HCT116 (cell line): ENCODE measurements at regions not wholly inside any gene's neighbourhood (a gene's known extent, or its start where the extent isn't known, plus 50 kb on each side); places are given as distances from the start of the nearest gene placed in this dataset.

Experiments used
- ATAC-seq: fragments of 200-7000 bp; cut with Tn5 transposase; 2 replicates; pipeline ENCODE4 v1.9.1; 2020; ENCODE audit warnings: mild to moderate bottlenecking, moderate library complexity
- BruUV-seq: library from RNA; stranded (reverse); fragments of 400-500 nt; replicated peaks from 2 replicates; lab custom pipeline; 2021; lab: Mats Ljungman, UMichigan
- CTCF ChIA-PET: fragments of 300-600 bp; sonication (Branson Sonifier 250); formaldehyde crosslinking; loops from one replicate; lab custom pipeline; 2021; ENCODE audit warnings: antibody characterized with exemption; lab: Charles Lee
- POLR2A ChIA-PET: fragments of 300-600, 350-600 bp; sonication (Branson Sonifier 250); formaldehyde crosslinking; loops from one replicate; lab custom pipeline; 2021; ENCODE audit warnings: antibody characterized with exemption; lab: Charles Lee
- RAD21 ChIA-PET, 2 experiments: fragments of 300-600 bp; sonication (Branson Sonifier 250); formaldehyde crosslinking; loops; one replicate each; lab custom pipeline; 2023; ENCODE audit warnings: low total read pairs in 2 of 2; ENCODE audit not compliant: uncharacterized antibody in 2 of 2, unreplicated experiment in 2 of 2, low non-redundant PET in 1 of 2; lab: Charles Lee
- DNase-seq: peaks from one replicate; pipeline ENCODE4 v3.0.0-alpha.2; 2010; ENCODE audit warnings: low read depth, low spot score
- H2AFZ ChIP-seq: fragments of 200-600 bp; shearing (Covaris generic), sonication (generic); 2 replicates; pipeline ENCODE4 v1.6.1; 2017; ENCODE audit warnings: low read depth, mixed run types, mixed read lengths, antibody characterized with exemption, low read length; ENCODE audit not compliant: poor library complexity, severe bottlenecking
- H3K27ac ChIP-seq: 2 replicates; pipeline ENCODE4 v1.5.1; 2012; ENCODE audit warnings: low read depth, low read length
- H3K27me3 ChIP-seq: fragments of 200-600 bp; sonication (generic); 2 replicates; pipeline ENCODE4 v1.6.1; 2016; ENCODE audit warnings: mixed run types, low read length, mixed read lengths; ENCODE audit not compliant: insufficient read depth
- H3K36me3 ChIP-seq, 2 experiments: fragments of 200-500 bp in 1 of 2; fragments of 200-600 bp in 1 of 2; sonication (Bioruptor generic) in 1 of 2; sonication (generic) in 1 of 2; 2 replicates each; pipeline versions ENCODE4 v1.5.1 to v1.6.1; 2014 to 2016; ENCODE audit warnings: low read length in 2 of 2, inconsistent platforms in 1 of 2, mixed read lengths in 1 of 2, mixed run types in 1 of 2; ENCODE audit not compliant: insufficient read depth in 2 of 2, control insufficient read depth in 1 of 2
- H3K4me1 ChIP-seq, 2 experiments: fragments of 200-600 bp in 1 of 2; sonication (generic) in 1 of 2; 2 replicates each; pipeline versions ENCODE4 v1.5.1 to v1.6.1; 2012 to 2017; ENCODE audit warnings: low read length in 2 of 2, inconsistent platforms in 1 of 2, mild to moderate bottlenecking in 1 of 2, mixed read lengths in 1 of 2, mixed run types in 1 of 2, moderate library complexity in 1 of 2; ENCODE audit not compliant: insufficient read depth in 2 of 2, control insufficient read depth in 1 of 2
- H3K4me2 ChIP-seq: fragments of 200-600 bp; sonication (generic); 2 replicates; pipeline ENCODE4 v1.6.1; 2017; ENCODE audit warnings: mixed run types, low read length, mixed read lengths
- H3K4me3 ChIP-seq, 2 experiments: fragments of 200-600 bp in 1 of 2; sonication (generic) in 1 of 2; replicated peaks in 1 of 2; 2 replicates each; pipeline ENCODE4 v1.5.1; 2011 to 2016; ENCODE audit warnings: low read length in 2 of 2, control low read depth in 1 of 2, low read depth in 1 of 2, mild to moderate bottlenecking in 1 of 2, mixed read lengths in 1 of 2, mixed run types in 1 of 2
- H3K79me2 ChIP-seq: fragments of 200-600 bp; sonication (generic); 2 replicates; pipeline ENCODE4 v1.6.1; 2017; ENCODE audit warnings: mild to moderate bottlenecking, mixed run types, low read length, moderate library complexity, mixed read lengths; ENCODE audit not compliant: insufficient read depth
- H3K9ac ChIP-seq: fragments of 200-600 bp; sonication (generic); 2 replicates; pipeline ENCODE4 v1.6.1; 2016; ENCODE audit warnings: low read length, mixed read lengths
- H3K9me2 ChIP-seq: fragments of 200-600 bp; sonication (generic), shearing (Covaris generic); 2 replicates; pipeline ENCODE4 v1.6.1; 2017; ENCODE audit warnings: mixed run types, mild to moderate bottlenecking, moderate library complexity; ENCODE audit not compliant: insufficient read depth
- H3K9me3 ChIP-seq, 2 experiments: fragments of 200-500 bp in 1 of 2; fragments of 200-600 bp in 1 of 2; sonication (Bioruptor generic) in 1 of 2; sonication (generic) in 1 of 2; 2 replicates each; pipeline ENCODE4 v1.6.1; 2014 to 2017; ENCODE audit warnings: low read length in 2 of 2, mixed read lengths in 2 of 2, inconsistent platforms in 1 of 2, low read depth in 1 of 2, mild to moderate bottlenecking in 1 of 2, mixed run types in 1 of 2, moderate library complexity in 1 of 2; ENCODE audit not compliant: control insufficient read depth in 1 of 2, insufficient read depth in 1 of 2
- H4K20me1 ChIP-seq: fragments of 200-600 bp; sonication (generic), shearing (Covaris generic); 2 replicates; pipeline ENCODE4 v1.6.1; 2017; ENCODE audit warnings: mixed run types, mild to moderate bottlenecking, moderate library complexity; ENCODE audit not compliant: insufficient read depth
- ATF3 ChIP-seq: IDR thresholded peaks from 2 replicates; pipeline ENCODE4 v1.6.1; 2012
- CTCF ChIP-seq, 3 experiments: fragments of 200-600 bp in 1 of 3; sonication (generic) in 1 of 3; IDR thresholded peaks in 2 of 3; conservative IDR thresholded peaks in 1 of 3; 2 replicates each; pipeline ENCODE4 v1.5.1; 2012 to 2017; ENCODE audit warnings: low read depth in 2 of 3, low read length in 2 of 3, antibody characterized with exemption in 1 of 3, borderline replicate concordance in 1 of 3, control low read depth in 1 of 3, mild to moderate bottlenecking in 1 of 3, mixed read lengths in 1 of 3, mixed run types in 1 of 3, moderate library complexity in 1 of 3; ENCODE audit not compliant: insufficient read depth in 1 of 3
- EZH2 ChIP-seq: fragments of 200-600 bp; sonication (generic); IDR thresholded peaks from 2 replicates; pipeline ENCODE4 v1.6.1; 2017; ENCODE audit warnings: antibody characterized with exemption, mixed run types
- EZH2phosphoT487 ChIP-seq: fragments of 200-600 bp; IDR thresholded peaks from 2 replicates; pipeline ENCODE4 v1.6.1; 2018; ENCODE audit warnings: antibody characterized with exemption, borderline replicate concordance
- RAD21 ChIP-seq: IDR thresholded peaks from 2 replicates; pipeline ENCODE4 v1.6.1; 2012; ENCODE audit warnings: low read depth, mild to moderate bottlenecking
- SRF ChIP-seq: IDR thresholded peaks from 2 replicates; pipeline ENCODE4 v1.6.1; 2012; ENCODE audit warnings: low read depth
- ZFX ChIP-seq: fragments of 450-650 bp; IDR thresholded peaks from 2 replicates; pipeline ENCODE4 v1.6.1; 2017
- ZNF274 ChIP-seq: fragments of 200-500 bp; sonication (Bioruptor generic); IDR thresholded peaks from 2 replicates; pipeline ENCODE4 v1.6.1; 2014; ENCODE audit warnings: mild to moderate bottlenecking, low read depth, low read length, inconsistent platforms
- intact Hi-C: fragments of 100-400 bp; cut with micrococcal nuclease; formaldehyde crosslinking; loops from 2 replicates; pipeline ENCODE4 v1.10.0; 2022

DNA sequence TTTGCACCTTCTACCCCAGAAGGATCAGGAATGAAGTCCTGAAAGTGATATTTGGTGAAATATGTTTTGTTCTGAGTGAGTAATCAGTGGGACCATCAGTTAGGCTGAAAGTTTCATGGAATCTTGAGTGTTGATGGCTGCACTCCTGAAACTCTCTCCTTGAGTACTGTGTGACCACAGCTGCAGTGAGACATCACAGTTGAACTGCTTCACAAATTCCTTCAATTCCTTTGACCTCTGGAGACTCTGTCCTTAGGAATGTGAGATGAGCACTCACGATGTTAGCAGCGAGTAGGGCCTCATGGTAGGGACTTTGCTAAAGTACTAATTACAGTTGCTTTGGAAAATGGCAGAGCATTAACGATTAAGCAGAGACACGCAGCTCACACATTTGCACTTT lies 142.9 kb upstream of the SLC4A4 start:
- ATAC-seq (no peak), DNase-seq (no peak)
- H3K9me2 ChIP-seq = no peaks in the 10 kb centered on the region
- ChIA-PET CTCF (no interaction called here), POLR2A (no interaction called here), RAD21 (no interaction called here)
- H3K9ac ChIP-seq = no peak overlapping the region
- H3K9me3 ChIP-seq = no peaks in the 10 kb centered on the region
- TF ChIP-seq RAD21 = no peak
- TF ChIP-seq ATF3 = no peak
- TF ChIP-seq EZH2 = no peak
- no peak for TF ChIP-seq ZFX
- no peak for TF ChIP-seq CTCF (IDR thresholded peaks at IDR 0.05 in 2 of 3, conservative IDR thresholded peaks at IDR 0.05 in 1 of 3; ENCODE audit: borderline replicate concordance in 1 of 3, insufficient read depth in 1 of 3, low read depth in 2 of 3, low read length in 2 of 3)
- TF ChIP-seq ZNF274 = no peak
- TF ChIP-seq EZH2phosphoT487 = no peak
- H3K27ac ChIP-seq = no peak overlapping the region
- no peak overlapping the region for H3K4me3 ChIP-seq
- no peaks in the 10 kb centered on the region for H3K4me1 ChIP-seq
- H3K36me3 ChIP-seq = no peaks in the 10 kb centered on the region
- 0 out of 2 replicates have a peak, but pooled peaks cover 4% of the 10 kb centered on the region for H3K27me3 ChIP-seq
- no peaks in the 10 kb centered on the region for H3K79me2 ChIP-seq
- H2AFZ ChIP-seq = no peak overlapping the region
- intact Hi-C loops = no loop called here
- H3K4me2 ChIP-seq = no peak overlapping the region
- BruUV-seq = no TSS peak
- H4K20me1 ChIP-seq = no peaks in the 10 kb centered on the region

GRCh38 chr4:71198958-71199357 lies 139.9 kb upstream of the SLC4A4 start:
- Histone ChIP-seq H3K4me3 (no peak overlapping the region), H3K4me2 (no peak overlapping the region), H3K79me2 (no peaks in the 10 kb centered on the region), H3K4me1 (no peaks in the 10 kb centered on the region), H3K36me3 (no peaks in the 10 kb centered on the region), H3K9me2 (no peaks in the 10 kb centered on the region), H2AFZ (no peak overlapping the region), H3K9ac (no peak overlapping the region), H3K27me3 (0 out of 2 replicates have a peak, but pooled peaks cover 4% of the 10 kb centered on the region), H3K27ac (no peak overlapping the region), H4K20me1 (no peaks in the 10 kb centered on the region), H3K9me3 (no peaks in the 10 kb centered on the region)
- ChIA-PET CTCF (no interaction called here), POLR2A (no interaction called here), RAD21 (no interaction called here)
- DNase-seq = no peak
- TF ChIP-seq ZNF274 (no peak), SRF (no peak)
- intact Hi-C loops = no loop called here
- no peak for ATAC-seq
- BruUV-seq = no TSS peak
